Motor neuron (in vitro differentiated cells): ENCODE measurements at regions not wholly inside any gene's neighbourhood (a gene's known extent, or its start where the extent isn't known, plus 50 kb on each side); places are given as distances from the start of the nearest gene placed in this dataset.

Experiments used
- ATAC-seq, 8 experiments: fragments of 200-7000 bp; cut with Tn5 transposase; replicated peaks in 6 of 8; 2 replicates each; pipeline ENCODE4 v1.8.0; 2021; ENCODE audit warnings: mild to moderate bottlenecking in 8 of 8, moderate library complexity in 8 of 8
- H3K27ac ChIP-seq, 2 donors: fragments of 250-450 bp; sonication (Bioruptor Pico); 2 replicates each; pipeline ENCODE4 v1.9.0; 2021; ENCODE audit warnings: antibody characterized with exemption in 2 of 2, mild to moderate bottlenecking in 2 of 2, moderate library complexity in 1 of 2
- H3K4me1 ChIP-seq, 2 donors: fragments of 250-450 bp; sonication (Bioruptor Pico); replicated peaks in 1 of 2; 2 replicates each; pipeline ENCODE4 v1.6.1; 2021; ENCODE audit warnings: antibody characterized with exemption in 2 of 2, mild to moderate bottlenecking in 2 of 2, moderate library complexity in 1 of 2
- H3K4me3 ChIP-seq, 5 donors: fragments of 250-450 bp; sonication (Bioruptor Pico); 2 replicates each; pipeline ENCODE4 v1.9.0; 2021; ENCODE audit warnings: antibody characterized with exemption in 5 of 5, mild to moderate bottlenecking in 5 of 5, moderate library complexity in 4 of 5
- WGBS, 10 experiments: fragments of 450-650 bp; shearing (Covaris generic); methylation state at CpG; one replicate each; pipeline ENCODE4 v1.0.0; 2022; 5-methylcytosine and 5-hydroxymethylcytosine counted together
- in situ Hi-C, 9 experiments: fragments of 400-800 bp; cut with MboI; loops; one replicate each; pipeline ENCODE4 v1.15.0; 2021; ENCODE audit warnings: low sequenced_read_pairs in 9 of 9, low pct_unique_long_range_greater_than_20kb in 2 of 9; ENCODE audit not compliant: unreplicated experiment in 9 of 9

- peak in 6 of 8 experiments; percentile 55 to 90 (median 78) for ATAC-seq
- 0 to 100% (median 50%) methylated on average over 1 to 4 of the region's 4 CpGs; no CpG with 5 or more reads in 1 of the 10 experiments for WGBS, 10 experiments
- no peak overlapping the region for H3K27ac ChIP-seq
- H3K4me3 ChIP-seq: no peak overlapping the region
- H3K4me1 ChIP-seq: no peaks in the 10 kb centered on the region
- in situ Hi-C loops: loop anchor here in 3 of 9 experiments (25.0 kb wide), 4 partner anchors 872 to 1247 kb away; no protein-coding TSS in a partner anchor
Observed at GRCh38 chr5:61933787-61934626, 372.0 kb upstream of the KIF2A start.

DNA sequence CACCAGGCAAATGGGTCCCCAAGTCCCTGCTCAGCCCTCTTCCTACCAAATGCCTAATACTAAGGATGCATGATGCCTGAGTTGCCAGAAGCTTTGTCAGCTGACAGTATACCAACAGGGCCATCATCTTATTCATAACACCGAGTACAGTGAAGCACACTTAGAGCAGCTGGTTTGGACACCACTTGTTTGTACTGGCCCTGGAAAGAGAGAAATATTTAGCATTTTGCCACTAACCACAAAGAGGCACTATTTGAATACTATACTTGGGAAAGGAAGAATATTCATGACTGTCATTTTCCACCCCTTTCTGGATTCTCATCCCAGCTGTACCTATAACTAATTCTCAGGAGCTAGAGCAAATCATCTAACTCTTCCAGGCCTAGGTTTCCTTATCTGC is 364.4 kb upstream of the KIF2A start:
- Histone ChIP-seq H3K4me3 (no peak overlapping the region), H3K27ac (no peak overlapping the region), H3K4me1 (no peaks in the 10 kb centered on the region)
- 0 to 43% methylated on average over 1 of the region's 1 CpG; no CpG with 5 or more reads in 8 of the 10 experiments for WGBS, 10 experiments
- in situ Hi-C loops: loop anchor here in 3 of 9 experiments (10.0 to 25.0 kb wide), 5 partner anchors 203 to 1254 kb away; no protein-coding TSS in a partner anchor
- peak in 3 of 8 experiments; percentile 63 to 96 (median 88) for ATAC-seq

GRCh38 chr5:61942462-61943049 is 363.4 kb upstream of the KIF2A start:
- WGBS, 10 experiments: 17 to 92% (median 67%) methylated on average over 1 of the region's 2 CpGs; no CpG with 5 or more reads in 5 of the 10 experiments
- H3K4me3 ChIP-seq: no peak overlapping the region
- in situ Hi-C loops: loop anchor here in 3 of 9 experiments (10.0 to 25.0 kb wide), 5 partner anchors 202 to 1255 kb away; no protein-coding TSS in a partner anchor
- no peak for ATAC-seq
- no peak overlapping the region for H3K27ac ChIP-seq
- no peaks in the 10 kb centered on the region for H3K4me1 ChIP-seq

DNA sequence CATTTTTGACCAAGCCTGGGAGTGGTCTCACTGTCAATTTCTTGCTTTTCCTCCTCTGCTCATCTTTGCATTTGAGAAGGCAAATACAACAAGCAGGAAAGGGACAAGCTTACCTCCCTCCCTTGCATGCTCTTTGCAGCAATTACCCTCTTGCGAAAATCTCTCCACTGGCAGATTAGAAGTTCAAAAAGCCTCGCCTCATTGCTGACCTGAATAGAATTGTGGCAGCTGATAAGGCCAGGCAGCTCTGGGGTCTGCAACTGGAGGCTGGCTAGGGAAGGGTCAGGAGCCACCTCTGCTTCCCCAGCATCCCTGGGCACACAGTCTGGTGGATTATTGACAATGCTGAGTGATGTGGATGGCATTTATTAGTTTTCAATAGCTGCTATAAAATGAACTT is 362.3 kb upstream of the KIF2A start:
- no peaks in the 10 kb centered on the region for H3K4me1 ChIP-seq
- in situ Hi-C loops: loop anchor here in 3 of 9 experiments (10.0 to 25.0 kb wide), 5 partner anchors 201 to 1256 kb away; no protein-coding TSS in a partner anchor
- no peak overlapping the region for H3K27ac ChIP-seq
- no peak overlapping the region for H3K4me3 ChIP-seq
- no peak for ATAC-seq
- 0 to 80% (median 55%) methylated on average over 1 to 2 of the region's 2 CpGs; no CpG with 5 or more reads in 3 of the 10 experiments for WGBS, 10 experiments

- in situ Hi-C loops: loop anchor here in 3 of 9 experiments (10.0 to 25.0 kb wide), 5 partner anchors 197 to 1261 kb away; no protein-coding TSS in a partner anchor
Observed at GRCh38 chr5:61948151-61948550, 357.9 kb upstream of the KIF2A start.

DNA sequence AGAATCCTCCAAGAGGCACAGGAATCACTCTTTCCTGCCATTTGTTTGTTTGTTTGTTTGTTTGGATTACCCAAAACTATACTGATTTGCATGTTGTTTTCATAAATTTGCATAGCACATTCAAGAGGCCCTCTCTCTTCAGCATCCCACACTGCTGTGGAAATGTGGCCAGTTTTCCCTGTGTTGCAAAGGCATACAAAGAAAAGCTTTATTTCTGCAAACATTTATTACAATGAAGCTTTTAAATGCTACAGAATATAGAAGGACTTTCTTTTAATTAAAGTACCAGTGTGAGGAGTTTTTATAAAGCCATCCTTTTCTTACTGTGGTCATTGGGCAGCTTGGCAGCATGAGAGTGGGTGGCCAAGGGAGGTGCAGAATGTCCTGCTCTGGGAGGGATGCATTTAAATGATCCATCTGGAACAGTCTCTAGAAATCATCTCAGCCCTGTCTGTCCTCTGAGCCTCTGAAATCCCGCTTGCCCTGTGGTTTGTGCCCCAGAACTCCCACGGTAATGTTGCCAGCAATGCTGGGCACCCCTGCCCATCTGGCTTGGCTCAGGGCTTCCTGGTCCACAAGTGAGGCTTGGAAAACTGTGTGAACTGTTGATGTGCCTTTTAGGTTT is 356.8 kb upstream of the KIF2A start:
- Histone ChIP-seq H3K4me3 (no peak overlapping the region), H3K4me1 (no peaks in the 10 kb centered on the region), H3K27ac (no peak overlapping the region)
- in situ Hi-C loops: loop anchor here in 3 of 9 experiments (10.0 to 25.0 kb wide), 5 partner anchors 196 to 1262 kb away; no protein-coding TSS in a partner anchor
- no peak for ATAC-seq
- 8 to 100% (median 37%) methylated on average over 1 to 2 of the region's 2 CpGs; no CpG with 5 or more reads in 5 of the 10 experiments for WGBS, 10 experiments

More at GRCh38 chr5:61948151-61948550, 357.9 kb upstream of the KIF2A start:
- Histone ChIP-seq H3K27ac (no peak overlapping the region), H3K4me1 (no peaks in the 10 kb centered on the region), H3K4me3 (no peak overlapping the region)
- WGBS, 10 experiments: 0 to 87% (median 44%) methylated on average over 1 to 3 of the region's 3 CpGs; no CpG with 5 or more reads in 3 of the 10 experiments
- no peak for ATAC-seq

DNA sequence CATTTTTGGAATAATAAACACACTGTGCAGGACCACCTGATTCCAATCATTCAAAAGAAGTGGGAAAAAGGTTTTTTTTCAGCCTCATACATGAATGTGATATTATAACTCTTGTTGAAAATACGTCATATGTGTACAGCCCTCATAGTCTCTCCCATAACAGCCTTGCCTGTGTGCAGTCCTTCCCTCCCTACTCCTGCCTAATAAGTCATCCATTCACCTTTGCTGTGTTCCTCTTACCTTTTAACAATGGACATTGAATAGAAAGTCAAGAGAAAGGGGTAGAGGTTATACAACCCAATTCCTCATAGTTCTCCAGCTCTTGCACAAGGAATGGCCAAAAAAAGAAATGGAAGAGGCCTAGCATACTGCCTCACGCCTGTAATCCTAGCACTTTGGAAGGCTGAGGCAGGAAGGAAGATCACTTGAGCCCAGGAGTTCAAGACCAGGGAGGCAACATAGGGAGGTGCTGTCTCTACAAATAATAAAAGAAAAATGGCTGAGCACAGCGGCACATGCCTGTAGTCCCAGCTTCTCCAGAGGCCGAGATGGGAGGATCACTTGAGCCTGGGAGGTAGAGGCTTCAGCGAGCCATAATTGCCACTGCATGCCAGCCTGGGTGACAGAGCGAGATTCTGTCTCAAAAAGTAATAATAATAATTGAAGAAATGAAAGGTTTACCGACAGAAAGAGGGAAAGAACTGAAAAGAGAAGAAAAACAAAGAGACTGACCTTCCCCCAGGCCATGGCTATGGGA is 356.1 kb upstream of the KIF2A start:
- ATAC-seq: no peak
- no peak overlapping the region for H3K27ac ChIP-seq
- in situ Hi-C loops: loop anchor here in 3 of 9 experiments (10.0 to 25.0 kb wide), 5 partner anchors 195 to 1263 kb away; no protein-coding TSS in a partner anchor
- H3K4me3 ChIP-seq: no peak overlapping the region
- H3K4me1 ChIP-seq: no peaks in the 10 kb centered on the region
- WGBS, 10 experiments: 30 to 98% (median 84%) methylated on average over 1 to 5 of the region's 7 CpGs

- Histone ChIP-seq H3K4me3 (no peak overlapping the region), H3K27ac (no peak overlapping the region), H3K4me1 (no peaks in the 10 kb centered on the region)
- 54 to 100% (median 88%) methylated on average over 1 to 3 of the region's 3 CpGs; no CpG with 5 or more reads in 5 of the 10 experiments for WGBS, 10 experiments
- in situ Hi-C loops: no loop called here
- ATAC-seq: no peak
Observed at GRCh38 chr5:61951295-61951694, 354.7 kb upstream of the KIF2A start.

DNA sequence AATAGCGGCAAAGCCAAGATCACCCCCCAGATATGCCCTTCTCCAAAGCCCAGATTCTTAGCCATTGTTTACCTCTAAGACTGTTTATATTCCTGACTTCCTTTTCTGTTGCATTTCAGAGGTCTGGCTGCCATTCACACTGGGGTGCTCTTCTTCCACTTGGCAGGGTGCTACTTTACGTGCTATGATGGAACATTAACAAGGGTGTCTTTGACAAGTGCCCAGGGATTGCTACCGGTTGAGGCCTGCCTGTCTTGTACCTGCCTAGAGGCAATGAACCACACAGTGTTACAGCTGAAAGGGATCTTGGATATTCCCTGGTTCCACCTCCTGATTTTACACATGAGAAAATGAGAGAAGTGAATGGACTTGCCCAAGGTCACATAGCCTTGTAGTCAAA is 352.1 kb upstream of the KIF2A start:
- in situ Hi-C loops: no loop called here
- Histone ChIP-seq H3K27ac (no peak overlapping the region), H3K4me1 (no peaks in the 10 kb centered on the region), H3K4me3 (no peak overlapping the region)
- ATAC-seq: no peak
- WGBS, 10 experiments: 0 to 100% (median 63%) methylated on average over 1 to 3 of the region's 3 CpGs; no CpG with 5 or more reads in 1 of the 10 experiments

GRCh38 chr5:61964201-61964600 is 341.8 kb upstream of the KIF2A start:
- in situ Hi-C loops: no loop called here
- no peak for ATAC-seq
- no peaks in the 10 kb centered on the region for H3K4me1 ChIP-seq

GRCh38 chr5:61965069-61965468 is 340.9 kb upstream of the KIF2A start:
- in situ Hi-C loops: no loop called here
- Histone ChIP-seq H3K4me3 (no peak overlapping the region), H3K27ac (no peak overlapping the region), H3K4me1 (no peaks in the 10 kb centered on the region)
- WGBS, 10 experiments: 43 to 100% (median 67%) methylated on average over 1 of the region's 1 CpG; no CpG with 5 or more reads in 6 of the 10 experiments
- ATAC-seq: no peak

More at GRCh38 chr5:61964201-61964600, 341.8 kb upstream of the KIF2A start:
- Histone ChIP-seq H3K4me3 (no peak overlapping the region), H3K27ac (no peak overlapping the region)
- WGBS, 10 experiments: 0 to 80% (median 42%) methylated on average over 1 to 2 of the region's 2 CpGs; no CpG with 5 or more reads in 3 of the 10 experiments

- Histone ChIP-seq H3K4me3 (no peak overlapping the region), H3K4me1 (no peaks in the 10 kb centered on the region), H3K27ac (no peak overlapping the region)
- no peak for ATAC-seq
- 21 to 98% (median 76%) methylated on average over 1 to 5 of the region's 5 CpGs for WGBS, 10 experiments
- in situ Hi-C loops: no loop called here
Observed at GRCh38 chr5:61965490-61965889, 340.5 kb upstream of the KIF2A start.
